H1 (cell line): ENCODE measurements at regions not wholly inside any gene's neighbourhood (a gene's known extent, or its start where the extent isn't known, plus 50 kb on each side); places are given as distances from the start of the nearest gene placed in this dataset.

Experiments
- CTCF ChIA-PET: fragments of 300-600 bp; sonication (Branson Sonifier 250); formaldehyde crosslinking; loops from one replicate; lab custom pipeline; 2021; ENCODE audit not compliant: partially characterized antibody; lab: Charles Lee
- POLR2A ChIA-PET: fragments of 300-600 bp; sonication (Branson Sonifier 250); formaldehyde crosslinking; loops from one replicate; lab custom pipeline; 2021; ENCODE audit warnings: inconsistent platforms; ENCODE audit not compliant: partially characterized antibody; lab: Charles Lee
- DNase-seq, 2 experiments: peaks; one replicate each; pipeline versions ENCODE4 v3.0.0 to v3.0.0-alpha.2; 2010 to 2022; ENCODE audit warnings: low spot score in 2 of 2, low read depth in 1 of 2, mixed read lengths in 1 of 2
- FAIRE-seq: peaks from 2 replicates; lab custom pipeline; 2011; peaks lifted over from hg19 to GRCh38; lab: Jason Lieb, UNC
- H2AFZ ChIP-seq: 2 replicates; pipeline ENCODE4 v1.8.1; 2012; ENCODE audit warnings: low read length, inconsistent platforms
- H2AK5ac ChIP-seq: 2 replicates; pipeline ENCODE4 v1.6.1; 2013; ENCODE audit warnings: low read depth, low read length
- H2BK120ac ChIP-seq: replicated peaks from 2 replicates; pipeline ENCODE3; 2013; ENCODE audit warnings: low read depth, low read length, inconsistent platforms
- H2BK12ac ChIP-seq: 2 replicates; pipeline ENCODE4 v1.6.1; 2013; ENCODE audit warnings: low read depth, low read length
- H2BK15ac ChIP-seq: 2 replicates; pipeline ENCODE4 v1.6.1; 2013; ENCODE audit warnings: low read length
- H2BK20ac ChIP-seq: 2 replicates; pipeline ENCODE4 v1.6.1; 2013; ENCODE audit warnings: low read length
- H2BK5ac ChIP-seq: 2 replicates; pipeline ENCODE4 v1.6.1; 2013; ENCODE audit warnings: low read depth, low read length
- H3K14ac ChIP-seq: 2 replicates; pipeline ENCODE4 v1.6.1; 2013; ENCODE audit warnings: inconsistent platforms; ENCODE audit not compliant: insufficient read length
- H3K18ac ChIP-seq: 2 replicates; pipeline ENCODE4 v1.6.1; 2013; ENCODE audit warnings: low read length; ENCODE audit errors: extremely low read depth
- H3K23ac ChIP-seq: 2 replicates; pipeline ENCODE4 v1.6.1; 2013; ENCODE audit warnings: inconsistent platforms; ENCODE audit not compliant: insufficient read length
- H3K23me2 ChIP-seq: 2 replicates; pipeline ENCODE4 v1.6.1; 2013; ENCODE audit warnings: low read depth, low read length
- H3K27ac ChIP-seq: 2 replicates; pipeline ENCODE4 v1.6.1; 2011; ENCODE audit warnings: low read depth, low read length, inconsistent platforms
- H3K27me3 ChIP-seq, 4 experiments: replicated peaks in 1 of 4; 1 replicate in 1 of 4; 2 replicates in 3 of 4; pipeline versions ENCODE4 v1.6.1 to v1.8.1; 2011 to 2013; ENCODE audit warnings: low read length in 3 of 4, mild to moderate bottlenecking in 3 of 4, inconsistent platforms in 2 of 4, mixed read lengths in 2 of 4, moderate library complexity in 1 of 4; ENCODE audit not compliant: control insufficient read depth in 3 of 4, insufficient read depth in 3 of 4; ENCODE audit errors: extremely low read depth in 1 of 4
- H3K36me3 ChIP-seq, 4 experiments: 2 replicates each; pipeline versions ENCODE4 v1.6.1 to v1.8.1; 2011 to 2013; ENCODE audit warnings: mild to moderate bottlenecking in 4 of 4, low read length in 3 of 4, moderate library complexity in 2 of 4, control low read depth in 1 of 4, inconsistent platforms in 1 of 4; ENCODE audit not compliant: insufficient read depth in 4 of 4, control insufficient read depth in 2 of 4
- H3K4ac ChIP-seq: replicated peaks from 2 replicates; pipeline ENCODE3; 2013; ENCODE audit warnings: low read length, low read depth, mixed read lengths, inconsistent platforms; ENCODE audit not compliant: insufficient read length
- H3K4me1 ChIP-seq, 4 experiments: replicated peaks in 1 of 4; 1 replicate in 1 of 4; 2 replicates in 3 of 4; pipeline versions ENCODE4 v1.6.1 to v1.8.1; 2011 to 2013; ENCODE audit warnings: low read length in 3 of 4, inconsistent platforms in 2 of 4, mixed read lengths in 1 of 4; ENCODE audit not compliant: insufficient read depth in 4 of 4, control insufficient read depth in 3 of 4
- H3K4me2 ChIP-seq, 2 experiments: 2 replicates each; pipeline versions ENCODE4 v1.6.1 to v1.8.1; 2011 to 2013; ENCODE audit warnings: low read depth in 2 of 2, low read length in 2 of 2, control low read depth in 1 of 2, inconsistent platforms in 1 of 2, mild to moderate bottlenecking in 1 of 2; ENCODE audit not compliant: insufficient read depth in 1 of 2
- H3K4me3 ChIP-seq, 4 experiments: fragments of 200-600, 300-600 bp in 1 of 4; sonication (generic), shearing (Covaris generic), sonication (Bioruptor Twin) in 1 of 4; 2 replicates each; pipeline versions ENCODE4 v1.5.1 to v1.8.1; 2011 to 2016; ENCODE audit warnings: low read length in 4 of 4, low read depth in 3 of 4, control low read depth in 2 of 4, inconsistent platforms in 2 of 4, mild to moderate bottlenecking in 2 of 4, mixed read lengths in 1 of 4, moderate library complexity in 1 of 4; ENCODE audit not compliant: insufficient read depth in 2 of 4; ENCODE audit errors: extremely low read depth in 1 of 4
- H3K56ac ChIP-seq: replicated peaks from 2 replicates; pipeline ENCODE3; 2013; ENCODE audit warnings: low read depth, mild to moderate bottlenecking, mixed read lengths, low read length, inconsistent platforms; ENCODE audit not compliant: insufficient read length
- H3K79me1 ChIP-seq: 2 replicates; pipeline ENCODE4 v1.6.1; 2013; ENCODE audit warnings: low read depth, low read length, control low read depth
- H3K79me2 ChIP-seq, 2 experiments: 2 replicates each; pipeline versions ENCODE4 v1.6.1 to v1.8.1; 2012 to 2013; ENCODE audit warnings: low read length in 2 of 2, mild to moderate bottlenecking in 2 of 2, inconsistent platforms in 1 of 2; ENCODE audit not compliant: insufficient read depth in 2 of 2, control insufficient read depth in 1 of 2
- H3K9ac ChIP-seq, 4 experiments: replicated peaks in 1 of 4; 1 replicate in 1 of 4; 2 replicates in 3 of 4; pipeline versions ENCODE4 v1.6.1 to v1.8.1; 2011 to 2013; ENCODE audit warnings: low read depth in 3 of 4, low read length in 3 of 4, control low read depth in 2 of 4, mild to moderate bottlenecking in 2 of 4, moderate library complexity in 2 of 4, inconsistent platforms in 1 of 4; ENCODE audit errors: extremely low read depth in 1 of 4
- H3K9me3 ChIP-seq, 2 experiments: 2 replicates each; pipeline versions ENCODE4 v1.6.1 to v1.8.1; 2012 to 2013; ENCODE audit warnings: mild to moderate bottlenecking in 2 of 2, moderate library complexity in 2 of 2, control low read depth in 1 of 2, inconsistent platforms in 1 of 2, low read depth in 1 of 2, low read length in 1 of 2, mixed read lengths in 1 of 2; ENCODE audit not compliant: insufficient read depth in 2 of 2
- H4K20me1 ChIP-seq, 2 experiments: replicated peaks in 1 of 2; 2 replicates each; pipeline versions ENCODE3 to v1.8.1; 2011 to 2013; ENCODE audit warnings: inconsistent platforms in 2 of 2, low read length in 2 of 2, mild to moderate bottlenecking in 1 of 2; ENCODE audit not compliant: insufficient read depth in 2 of 2, control insufficient read depth in 1 of 2
- H4K5ac ChIP-seq: 2 replicates; pipeline ENCODE4 v1.6.1; 2013; ENCODE audit warnings: low read length, low read depth, mixed read lengths, inconsistent platforms; ENCODE audit not compliant: insufficient read length
- H4K8ac ChIP-seq: 2 replicates; pipeline ENCODE4 v1.8.0; 2013; ENCODE audit warnings: mild to moderate bottlenecking, moderate library complexity, low read length, inconsistent platforms; ENCODE audit not compliant: insufficient read depth; ENCODE audit errors: extremely low read depth
- H4K91ac ChIP-seq: replicated peaks from 2 replicates; pipeline ENCODE3; 2013; ENCODE audit warnings: low read length, mixed read lengths, inconsistent platforms; ENCODE audit not compliant: insufficient read length
- ATF3 ChIP-seq: IDR thresholded peaks from 2 replicates; pipeline ENCODE4 v1.6.1; 2011; ENCODE audit warnings: low read depth, mild to moderate bottlenecking, low read length; ENCODE audit not compliant: insufficient read depth
- CTBP2 ChIP-seq: IDR thresholded peaks from 2 replicates; pipeline ENCODE4 v1.7.0; 2011; ENCODE audit warnings: borderline replicate concordance, mild to moderate bottlenecking, moderate library complexity, mixed read lengths, low read length; ENCODE audit not compliant: insufficient read depth, insufficient read length
- E2F6 ChIP-seq: IDR thresholded peaks from 2 replicates; pipeline ENCODE4 v1.6.1; 2012; ENCODE audit warnings: inconsistent platforms
- NANOG ChIP-seq: IDR thresholded peaks from 2 replicates; pipeline ENCODE4 v1.6.1; 2011; ENCODE audit warnings: low read length, low read depth, mild to moderate bottlenecking, inconsistent platforms; ENCODE audit not compliant: insufficient read depth, poor library complexity, severe bottlenecking

GRCh38 chr3:144480416-144480919 lies 508.8 kb downstream of the DIPK2A start:
- H3K4me1 ChIP-seq: peaks cover 0 to 9% (median 0%) of the 10 kb centered on the region in 4 experiments; a peak in 3 of 7 replicates
- no peak overlapping the region for H2BK5ac ChIP-seq
- no peaks in the 10 kb centered on the region for H3K36me3 ChIP-seq
- H2BK20ac ChIP-seq: no peak overlapping the region
- no peak overlapping the region for H3K4me2 ChIP-seq
- no peaks in the 10 kb centered on the region for H3K9me3 ChIP-seq
- ChIA-PET CTCF (interaction anchor here (1.7 kb wide), 1 partner anchor 15 kb away, joined by 6 read pairs; no protein-coding TSS in a partner anchor), POLR2A (interaction anchor here (1.5 kb wide), 1 partner anchor 509 kb away, joined by 5 read pairs; the partner anchor contains the start of gene DIPK2A)
- H4K20me1 ChIP-seq: no peaks in the 10 kb centered on the region
- H3K79me1 ChIP-seq: no peaks in the 10 kb centered on the region
- no peak overlapping the region for H2BK12ac ChIP-seq
- H3K27me3 ChIP-seq: no peaks in the 10 kb centered on the region
- no peak overlapping the region for H2BK120ac ChIP-seq
- H3K23ac ChIP-seq: no peak overlapping the region
- DNase-seq (no peak), FAIRE-seq (no peak)
- no peak overlapping the region for H3K18ac ChIP-seq
- no peak overlapping the region for H2AK5ac ChIP-seq
- H3K4me3 ChIP-seq: no peak overlapping the region
- H2BK15ac ChIP-seq: no peak overlapping the region
- no peak overlapping the region for H3K14ac ChIP-seq
- H2AFZ ChIP-seq: no peak overlapping the region
- H3K4ac ChIP-seq: no peak overlapping the region
- no peaks in the 10 kb centered on the region for H3K79me2 ChIP-seq
- no peak overlapping the region for H3K56ac ChIP-seq
- no peak overlapping the region for H4K91ac ChIP-seq
- H3K9ac ChIP-seq: no peak overlapping the region
- H4K5ac ChIP-seq: no peak overlapping the region
- no peak overlapping the region for H3K27ac ChIP-seq
- H4K8ac ChIP-seq: no peak overlapping the region
- H3K23me2 ChIP-seq: no peaks in the 10 kb centered on the region
- TF ChIP-seq CTBP2: no peak
- no peak for TF ChIP-seq ATF3
- no peak for TF ChIP-seq E2F6
- no peak for TF ChIP-seq NANOG
